Endothelial cell of umbilical vein (primary cell): ENCODE measurements at regions not wholly inside any gene's neighbourhood (a gene's known extent, or its start where the extent isn't known, plus 50 kb on each side); places are given as distances from the start of the nearest gene placed in this dataset.

Experiments used
- BruUV-seq: library from RNA; stranded (reverse); fragments of 400-500 nt; replicated peaks from 2 replicates; lab custom pipeline; 2021; lab: Mats Ljungman, UMichigan
- CTCF ChIA-PET: fragments of 300-600, 350-600 bp; sonication (Branson Sonifier 250); formaldehyde crosslinking; loops from one replicate; lab custom pipeline; 2021; ENCODE audit warnings: antibody characterized with exemption, inconsistent platforms; lab: Charles Lee
- POLR2A ChIA-PET: fragments of 300-600, 350-600 bp; sonication (Branson Sonifier 250); formaldehyde crosslinking; loops from one replicate; lab custom pipeline; 2021; ENCODE audit warnings: antibody characterized with exemption, inconsistent platforms; lab: Charles Lee
- DNase-seq: peaks from one replicate; pipeline ENCODE4 v3.0.0-alpha.2; 2011; ENCODE audit warnings: low read depth, low spot score
- FAIRE-seq: peaks from 2 replicates; lab custom pipeline; 2011; peaks lifted over from hg19 to GRCh38; lab: Jason Lieb, UNC
- H2AFZ ChIP-seq: 2 replicates; pipeline ENCODE4 v1.6.0; 2012; ENCODE audit warnings: low read depth, low read length, control low read depth, inconsistent platforms
- H3K27ac ChIP-seq: 2 replicates; pipeline ENCODE4 v1.5.1; 2011; ENCODE audit warnings: low read depth, mild to moderate bottlenecking, control low read depth, low read length, moderate library complexity; ENCODE audit not compliant: insufficient read depth
- H3K27me3 ChIP-seq, 2 experiments: 2 replicates each; pipeline versions ENCODE4 v1.6.0 to v1.6.1; 2011; ENCODE audit warnings: low read length in 2 of 2, mixed read lengths in 1 of 2; ENCODE audit not compliant: control insufficient read depth in 2 of 2, insufficient read depth in 2 of 2
- H3K36me3 ChIP-seq, 2 experiments: 2 replicates in 1 of 2; 3 replicates in 1 of 2; pipeline ENCODE4 v1.5.1; 2011; ENCODE audit warnings: low read length in 2 of 2, mild to moderate bottlenecking in 1 of 2, moderate library complexity in 1 of 2; ENCODE audit not compliant: control insufficient read depth in 2 of 2, insufficient read depth in 2 of 2; ENCODE audit errors: extremely low read depth in 1 of 2
- H3K4me1 ChIP-seq: 3 replicates; pipeline ENCODE4 v1.5.1; 2011; ENCODE audit warnings: mild to moderate bottlenecking, low read length; ENCODE audit not compliant: control insufficient read depth, insufficient read depth; ENCODE audit errors: extremely low read depth
- H3K4me2 ChIP-seq: 2 replicates; pipeline ENCODE4 v1.6.1; 2011; ENCODE audit warnings: low read length, control low read depth, mixed read lengths; ENCODE audit not compliant: insufficient read depth
- H3K4me3 ChIP-seq, 3 experiments: fragments of 200-600 bp in 1 of 3; sonication (generic), shearing (Covaris generic) in 1 of 3; replicated peaks in 1 of 3; 2 replicates each; pipeline ENCODE4 v1.5.1; 2011 to 2016; ENCODE audit warnings: control low read depth in 3 of 3, low read length in 3 of 3, mild to moderate bottlenecking in 2 of 3, inconsistent platforms in 1 of 3, low read depth in 1 of 3, moderate library complexity in 1 of 3; ENCODE audit not compliant: insufficient read depth in 1 of 3
- H3K79me2 ChIP-seq: 2 replicates; pipeline ENCODE4 v1.6.0; 2012; ENCODE audit warnings: low read length, inconsistent platforms; ENCODE audit not compliant: control insufficient read depth, insufficient read depth
- H3K9ac ChIP-seq: replicated peaks from 2 replicates; pipeline ENCODE3; 2011; ENCODE audit warnings: low read length, control low read depth; ENCODE audit not compliant: insufficient read depth; ENCODE audit errors: extremely low read depth
- H3K9me1 ChIP-seq: replicated peaks from 3 replicates; pipeline ENCODE4 v1.6.0; 2011; ENCODE audit warnings: mild to moderate bottlenecking, low read length; ENCODE audit not compliant: control insufficient read depth, insufficient read depth; ENCODE audit errors: extremely low read depth
- H3K9me3 ChIP-seq: replicated peaks from 2 replicates; pipeline ENCODE4 v1.5.1; 2012; ENCODE audit warnings: low read length, inconsistent platforms; ENCODE audit not compliant: control insufficient read depth, insufficient read depth
- H4K20me1 ChIP-seq: replicated peaks from 2 replicates; pipeline ENCODE3; 2011; ENCODE audit warnings: mild to moderate bottlenecking, low read length; ENCODE audit not compliant: control insufficient read depth, insufficient read depth; ENCODE audit errors: extremely low read depth
- EZH2 ChIP-seq: IDR thresholded peaks from 2 replicates; pipeline ENCODE4 v1.6.1; 2012; ENCODE audit warnings: borderline replicate concordance, low read depth, mild to moderate bottlenecking, moderate library complexity, low read length, inconsistent platforms; ENCODE audit not compliant: severe bottlenecking
- FOS ChIP-seq: IDR thresholded peaks from 2 replicates; pipeline ENCODE4 v1.6.1; 2011; ENCODE audit warnings: mild to moderate bottlenecking, low read length, moderate library complexity, borderline replicate concordance; ENCODE audit not compliant: insufficient read depth
- GATA2 ChIP-seq: IDR thresholded peaks from 2 replicates; pipeline ENCODE4 v1.7.0; 2011; ENCODE audit warnings: low read depth, mild to moderate bottlenecking, moderate library complexity, mixed read lengths, low read length; ENCODE audit not compliant: insufficient read length, insufficient read depth
- JUN ChIP-seq: IDR thresholded peaks from 2 replicates; pipeline ENCODE4 v1.6.1; 2011; ENCODE audit warnings: borderline replicate concordance, low read depth; ENCODE audit not compliant: insufficient read length, insufficient read depth
- MYC ChIP-seq: IDR thresholded peaks from one replicate; pipeline ENCODE4 v1.6.1; 2011; ENCODE audit warnings: mild to moderate bottlenecking, low read depth, low read length
- POLR2A ChIP-seq: IDR thresholded peaks from 2 replicates; pipeline ENCODE4 v1.6.1; 2012; ENCODE audit warnings: low read depth, mild to moderate bottlenecking, control low read depth, low read length
- POLR2AphosphoS5 ChIP-seq: IDR thresholded peaks from 2 replicates; pipeline ENCODE4 v1.6.1; 2012; ENCODE audit warnings: low read depth, mild to moderate bottlenecking, control low read depth, low read length, moderate library complexity; ENCODE audit not compliant: insufficient read depth
- dilution Hi-C: fragments of 300-500 bp; cut with MboI; formaldehyde crosslinking; loops from one replicate; pipeline ENCODE4 v1.15.0; 2019; ENCODE audit warnings: low sequenced_read_pairs; ENCODE audit not compliant: extremely low pct_ligation_motif_present
- intact Hi-C: fragments of 100-400 bp; cut with micrococcal nuclease; formaldehyde crosslinking; loops from one replicate; pipeline ENCODE4 v1.10.0; 2022

DNA sequence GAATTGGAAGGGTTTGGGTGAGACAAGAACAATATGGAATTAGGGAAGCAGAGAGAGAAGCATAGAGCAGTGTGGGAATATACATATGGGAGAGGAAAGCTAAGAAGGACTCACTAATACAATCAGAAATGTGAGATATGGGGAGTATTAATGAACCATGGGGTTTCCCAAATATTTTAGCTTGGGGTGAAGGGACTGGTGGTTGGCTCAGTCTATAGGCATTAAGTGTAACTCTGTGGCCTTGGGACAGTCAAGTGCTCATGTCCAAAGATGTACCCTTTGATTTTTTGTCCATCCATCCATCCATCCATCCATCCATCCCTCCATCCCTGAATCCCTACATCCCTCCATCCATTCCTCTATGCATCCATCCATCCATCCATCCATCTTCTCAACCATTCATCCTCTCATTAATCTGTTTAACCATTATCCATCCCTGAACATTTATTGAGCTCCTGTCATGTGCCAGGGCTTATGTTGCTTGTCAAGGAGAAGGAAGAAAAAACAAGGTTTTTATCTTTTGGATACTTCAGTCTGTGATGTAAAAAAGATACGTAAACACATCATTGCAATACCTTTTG, 263.4 kb upstream of the CHD6 start:
- no peak overlapping the region for H3K27ac ChIP-seq
- H3K36me3 ChIP-seq = no peaks in the 10 kb centered on the region
- no peak overlapping the region for H2AFZ ChIP-seq
- no peak for TF ChIP-seq FOS
- no peak for TF ChIP-seq GATA2
- TF ChIP-seq JUN = no peak
- TF ChIP-seq POLR2AphosphoS5 = no peak
- no peak for TF ChIP-seq POLR2A
- H3K4me1 ChIP-seq = no peaks in the 10 kb centered on the region
- ChIA-PET POLR2A (no interaction called here), CTCF (no interaction called here)
- dilution Hi-C loops (no loop called here), intact Hi-C loops (loop anchor here (10.0 kb wide), 1 partner anchor 1717 kb away; no protein-coding TSS in a partner anchor)
- no TSS peak for BruUV-seq
- H3K4me2 ChIP-seq = no peak overlapping the region
- DNase-seq = no peak
- H3K27me3 ChIP-seq = no peaks in the 10 kb centered on the region
- H3K4me3 ChIP-seq = no peak overlapping the region
- H3K79me2 ChIP-seq = no peaks in the 10 kb centered on the region
- no peaks in the 10 kb centered on the region for H4K20me1 ChIP-seq
- H3K9me3 ChIP-seq = no peaks in the 10 kb centered on the region
- FAIRE-seq = no peak
- no peaks in the 10 kb centered on the region for H3K9me1 ChIP-seq
- no peak overlapping the region for H3K9ac ChIP-seq

DNA sequence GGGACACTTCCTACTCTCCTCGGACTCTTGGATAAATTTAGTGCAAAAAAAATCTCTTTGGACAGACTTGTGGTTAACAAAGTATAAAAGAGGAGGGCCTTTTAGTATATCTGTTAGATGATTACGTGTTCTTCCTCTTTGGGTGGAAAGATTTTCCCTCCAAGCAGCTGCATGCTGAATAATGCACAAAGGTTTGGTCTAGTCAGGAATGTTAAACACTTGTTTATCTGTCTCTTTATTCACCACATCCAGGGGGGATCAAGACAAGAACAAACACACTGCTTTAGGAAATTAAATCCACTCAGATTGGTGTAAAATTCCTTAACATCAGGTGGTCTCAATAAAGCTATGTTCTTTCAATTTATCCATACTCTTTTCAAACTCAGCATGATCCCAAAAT, 260.9 kb upstream of the CHD6 start:
- H3K9me1 ChIP-seq = no peaks in the 10 kb centered on the region
- H3K36me3 ChIP-seq = no peaks in the 10 kb centered on the region
- no TSS peak for BruUV-seq
- no peak for TF ChIP-seq FOS
- TF ChIP-seq MYC = no peak
- TF ChIP-seq EZH2 = no peak
- TF ChIP-seq POLR2A = no peak
- no peaks in the 10 kb centered on the region for H4K20me1 ChIP-seq
- FAIRE-seq (no peak), DNase-seq (no peak)
- CTCF ChIA-PET = no interaction called here
- no peaks in the 10 kb centered on the region for H3K9me3 ChIP-seq
- H3K27ac ChIP-seq = no peak overlapping the region
- no peak overlapping the region for H3K4me3 ChIP-seq
- POLR2A ChIA-PET = no interaction called here
- H3K27me3 ChIP-seq = no peaks in the 10 kb centered on the region
- H3K4me2 ChIP-seq = no peak overlapping the region
- intact Hi-C loops = no loop called here
- H3K4me1 ChIP-seq = no peaks in the 10 kb centered on the region
- dilution Hi-C loops = no loop called here
- no peaks in the 10 kb centered on the region for H3K79me2 ChIP-seq
- no peak overlapping the region for H2AFZ ChIP-seq
- no peak overlapping the region for H3K9ac ChIP-seq
